ENCODE measurements at regions not wholly inside any gene's neighbourhood (a gene's known extent, or its start where the extent isn't known, plus 50 kb on each side); places are given as distances from the start of the nearest gene placed in this dataset.

DNA sequence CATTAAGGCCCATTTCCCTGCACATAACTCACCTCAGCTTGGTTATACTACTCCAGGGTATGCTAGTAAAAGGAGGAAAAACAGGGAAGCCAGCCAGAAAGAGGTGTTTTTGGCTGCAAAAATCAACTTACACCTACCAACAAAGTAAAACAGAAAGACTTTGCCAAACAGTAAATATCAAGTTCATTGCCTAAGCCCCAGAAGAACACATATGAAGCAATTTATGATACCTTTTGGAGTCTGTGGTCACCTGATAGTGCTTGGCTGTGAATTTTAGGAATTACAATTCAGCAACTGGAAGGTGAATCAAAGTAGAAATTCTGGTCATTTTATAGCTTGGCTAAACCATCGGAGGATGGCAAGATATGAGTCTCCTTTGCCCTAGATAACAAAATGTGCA is 463.7 kb upstream of the CLINT1 start:
- TF ChIP-seq POLR2AphosphoS5 (IDR thresholded peaks at IDR 0.05; ENCODE audit: low read depth) (no peak), SPI1 (IDR thresholded peaks at IDR 0.05; ENCODE audit: borderline replicate concordance, low read depth) (no peak), GABPA (IDR thresholded peaks at IDR 0.05; ENCODE audit: low read depth) (no peak)
- TF ChIP-seq, protein P1, sequence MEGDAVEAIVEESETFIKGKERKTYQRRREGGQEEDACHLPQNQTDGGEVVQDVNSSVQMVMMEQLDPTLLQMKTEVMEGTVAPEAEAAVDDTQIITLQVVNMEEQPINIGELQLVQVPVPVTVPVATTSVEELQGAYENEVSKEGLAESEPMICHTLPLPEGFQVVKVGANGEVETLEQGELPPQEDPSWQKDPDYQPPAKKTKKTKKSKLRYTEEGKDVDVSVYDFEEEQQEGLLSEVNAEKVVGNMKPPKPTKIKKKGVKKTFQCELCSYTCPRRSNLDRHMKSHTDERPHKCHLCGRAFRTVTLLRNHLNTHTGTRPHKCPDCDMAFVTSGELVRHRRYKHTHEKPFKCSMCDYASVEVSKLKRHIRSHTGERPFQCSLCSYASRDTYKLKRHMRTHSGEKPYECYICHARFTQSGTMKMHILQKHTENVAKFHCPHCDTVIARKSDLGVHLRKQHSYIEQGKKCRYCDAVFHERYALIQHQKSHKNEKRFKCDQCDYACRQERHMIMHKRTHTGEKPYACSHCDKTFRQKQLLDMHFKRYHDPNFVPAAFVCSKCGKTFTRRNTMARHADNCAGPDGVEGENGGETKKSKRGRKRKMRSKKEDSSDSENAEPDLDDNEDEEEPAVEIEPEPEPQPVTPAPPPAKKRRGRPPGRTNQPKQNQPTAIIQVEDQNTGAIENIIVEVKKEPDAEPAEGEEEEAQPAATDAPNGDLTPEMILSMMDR (IDR thresholded peaks at IDR 0.05; ENCODE audit: insufficient read depth, low read length) = no peak

Data from HL-60 (cell line).